HepG2 (cell line): ENCODE measurements at regions not wholly inside any gene's neighbourhood (a gene's known extent, or its start where the extent isn't known, plus 50 kb on each side); places are given as distances from the start of the nearest gene placed in this dataset.

Source experiments
- ATAC-seq: fragments of 200-7000 bp; cut with Tn5 transposase; 3 replicates; pipeline ENCODE4 v1.9.1; 2020; ENCODE audit warnings: mild to moderate bottlenecking, moderate library complexity
- BruUV-seq: library from RNA; stranded (reverse); fragments of 400-500 nt; replicated peaks from 2 replicates; lab custom pipeline; 2021; lab: Mats Ljungman, UMichigan
- CTCF ChIA-PET: fragments of 300-600 bp; formaldehyde crosslinking; extraction: SDS; loops from one replicate; lab custom pipeline; 2021; ENCODE audit warnings: low total read pairs, inconsistent platforms, low intra/inter-chr PET ratio; lab: Yijun Ruan, JAX
- POLR2A ChIA-PET: fragments of 350-600 bp; sonication (Branson Sonifier 250); formaldehyde crosslinking; loops from one replicate; lab custom pipeline; 2020; ENCODE audit warnings: antibody characterized with exemption, inconsistent platforms; lab: Yijun Ruan, JAX
- DNase-seq: peaks from one replicate; pipeline ENCODE4 v3.0.0-alpha.2; 2015; ENCODE audit warnings: low spot score
- FAIRE-seq: peaks from 3 replicates; lab custom pipeline; 2011; peaks lifted over from hg19 to GRCh38; lab: Jason Lieb, UNC
- H2AFZ ChIP-seq: one replicate; pipeline ENCODE4 v1.6.1; 2011; ENCODE audit warnings: low read length, inconsistent platforms
- H3K27ac ChIP-seq: fragments of 300-600 bp; 3 replicates; pipeline ENCODE4 v1.8.0; 2011; ENCODE audit warnings: mixed run types, mild to moderate bottlenecking, mixed read lengths, low read length, inconsistent platforms; ENCODE audit not compliant: insufficient read depth; ENCODE audit errors: extremely low read length
- H3K27me3 ChIP-seq, 2 experiments: fragments of 200-600 bp in 1 of 2; 2 replicates in 1 of 2; 3 replicates in 1 of 2; pipeline versions ENCODE4 v1.6.0 to v1.8.0; 2011; ENCODE audit warnings: low read length in 2 of 2, mild to moderate bottlenecking in 2 of 2, moderate library complexity in 2 of 2, inconsistent platforms in 1 of 2; ENCODE audit not compliant: insufficient read depth in 2 of 2, control insufficient read depth in 1 of 2
- H3K36me3 ChIP-seq, 2 experiments: fragments of 200-600 bp in 1 of 2; replicated peaks in 1 of 2; 2 replicates in 1 of 2; 3 replicates in 1 of 2; pipeline versions ENCODE4 v1.5.1 to v1.8.0; 2011; ENCODE audit warnings: low read length in 2 of 2, inconsistent platforms in 1 of 2; ENCODE audit not compliant: insufficient read depth in 2 of 2, control insufficient read depth in 1 of 2
- H3K4me1 ChIP-seq: 2 replicates; pipeline ENCODE4 v1.5.1; 2012; ENCODE audit warnings: low read length, inconsistent platforms; ENCODE audit not compliant: insufficient read depth
- H3K4me2 ChIP-seq: 2 replicates; pipeline ENCODE4 v1.6.0; 2011; ENCODE audit warnings: low read depth, low read length, inconsistent platforms
- H3K4me3 ChIP-seq, 3 experiments: fragments of 200-600 bp in 1 of 3; sonication (generic), shearing (Covaris generic) in 1 of 3; replicated peaks in 1 of 3; 2 replicates each; pipeline ENCODE4 v1.5.1; 2011 to 2016; ENCODE audit warnings: low read length in 3 of 3, inconsistent platforms in 2 of 3, low read depth in 2 of 3, mild to moderate bottlenecking in 2 of 3, control low read depth in 1 of 3, mixed read lengths in 1 of 3; ENCODE audit not compliant: insufficient read depth in 1 of 3
- H3K79me2 ChIP-seq: one replicate; pipeline ENCODE4 v1.6.1; 2011; ENCODE audit warnings: low read length, inconsistent platforms; ENCODE audit not compliant: insufficient read depth
- H3K9ac ChIP-seq: 2 replicates; pipeline ENCODE4 v1.6.0; 2011; ENCODE audit warnings: mild to moderate bottlenecking, low read depth, low read length, inconsistent platforms; ENCODE audit not compliant: insufficient read depth
- H3K9me3 ChIP-seq: 2 replicates; pipeline ENCODE4 v1.5.1; 2012; ENCODE audit warnings: mild to moderate bottlenecking, low read length
- H4K20me1 ChIP-seq: 2 replicates; pipeline ENCODE4 v1.6.0; 2011; ENCODE audit warnings: inconsistent platforms, mild to moderate bottlenecking, low read length, moderate library complexity; ENCODE audit not compliant: insufficient read depth
- CREB1 ChIP-seq, 2 experiments: fragments of 450-650 bp in 1 of 2; IDR thresholded peaks; 2 replicates each; pipeline ENCODE4 v1.6.1; 2016 to 2017; ENCODE audit warnings: control low read depth in 1 of 2, mild to moderate bottlenecking in 1 of 2, missing compliant biosample characterization in 1 of 2, missing genetic modification characterization in 1 of 2
- HMG20B ChIP-seq: conservative IDR thresholded peaks from 2 replicates; pipeline ENCODE4 v1.6.1; 2016; ENCODE audit warnings: missing genetic modification reagents, missing compliant biosample characterization
- HNF4A ChIP-seq: sonication (generic); formaldehyde crosslinking; IDR thresholded peaks from 2 replicates; pipeline ENCODE4 v1.4.0; 2020; ENCODE audit warnings: missing genetic modification reagents
- JUN ChIP-seq: sonication (generic); formaldehyde crosslinking; IDR thresholded peaks from 2 replicates; pipeline ENCODE4 v1.4.0; 2020; ENCODE audit warnings: mild to moderate bottlenecking, missing genetic modification reagents
- PHB2 ChIP-seq: fragments of 450-650 bp; IDR thresholded peaks from 2 replicates; pipeline ENCODE4 v1.6.1; 2018; ENCODE audit not compliant: partially characterized antibody
- ZFP37 ChIP-seq: sonication (generic); formaldehyde crosslinking; IDR thresholded peaks from 2 replicates; pipeline ENCODE4 v1.4.0; 2020; ENCODE audit warnings: missing genetic modification reagents, borderline replicate concordance
- ZFP41 ChIP-seq: sonication (generic); formaldehyde crosslinking; IDR thresholded peaks from 2 replicates; pipeline ENCODE4 v1.4.0; 2020; ENCODE audit warnings: mild to moderate bottlenecking, missing genetic modification reagents, borderline replicate concordance
- ZNF138 ChIP-seq: sonication (generic); formaldehyde crosslinking; IDR thresholded peaks from 2 replicates; pipeline ENCODE4 v1.5.0; 2020; ENCODE audit warnings: mild to moderate bottlenecking, low read depth, missing genetic modification reagents
- ZNF234 ChIP-seq: sonication (generic); formaldehyde crosslinking; conservative IDR thresholded peaks from 2 replicates; pipeline ENCODE4 v1.5.1; 2020; ENCODE audit warnings: mild to moderate bottlenecking, missing genetic modification reagents
- ZNF264 ChIP-seq: sonication (generic); formaldehyde crosslinking; IDR thresholded peaks from 2 replicates; pipeline ENCODE4 v1.4.0; 2020; ENCODE audit warnings: missing genetic modification reagents
- WGBS: methylation state at CpG from one replicate; pipeline ENCODE4 v1.1.6; 2017; ENCODE audit warnings: low lambda C conversion rate; 5-methylcytosine and 5-hydroxymethylcytosine counted together
- in situ Hi-C: cut with HindIII; loops from 2 replicates; pipeline ENCODE4 v1.10.0; 2017; ENCODE audit warnings: low pct_unique_long_range_greater_than_20kb; ENCODE audit not compliant: extremely low pct_ligation_motif_present
- intact Hi-C: fragments of 100-400 bp; cut with micrococcal nuclease; formaldehyde crosslinking; loops from one replicate; pipeline ENCODE4 v1.10.0; 2022; ENCODE audit not compliant: unreplicated experiment
- TF ChIP-seq, protein P1 (sequence below): sonication (generic); formaldehyde crosslinking; IDR thresholded peaks from 2 replicates; pipeline ENCODE4 v1.4.0; 2020; ENCODE audit warnings: missing genetic modification reagents, borderline replicate concordance
- TF ChIP-seq, protein P2 (sequence below): sonication (generic); formaldehyde crosslinking; IDR thresholded peaks from 2 replicates; pipeline ENCODE4 v1.4.0; 2020; ENCODE audit warnings: mild to moderate bottlenecking, missing genetic modification reagents
- TF ChIP-seq, protein P3 (sequence below): sonication (generic); formaldehyde crosslinking; conservative IDR thresholded peaks from 2 replicates; pipeline ENCODE4 v1.4.0; 2020; ENCODE audit warnings: missing genetic modification reagents
- TF ChIP-seq, protein P4 (sequence below): sonication (generic); formaldehyde crosslinking; IDR thresholded peaks from 2 replicates; pipeline ENCODE4 v1.8.1; 2023; ENCODE audit warnings: mild to moderate bottlenecking, missing genetic modification reagents
- TF ChIP-seq, protein P5 (sequence below): sonication (generic); formaldehyde crosslinking; IDR thresholded peaks from 2 replicates; pipeline ENCODE4 v1.5.0; 2020; ENCODE audit warnings: missing genetic modification reagents

DNA sequence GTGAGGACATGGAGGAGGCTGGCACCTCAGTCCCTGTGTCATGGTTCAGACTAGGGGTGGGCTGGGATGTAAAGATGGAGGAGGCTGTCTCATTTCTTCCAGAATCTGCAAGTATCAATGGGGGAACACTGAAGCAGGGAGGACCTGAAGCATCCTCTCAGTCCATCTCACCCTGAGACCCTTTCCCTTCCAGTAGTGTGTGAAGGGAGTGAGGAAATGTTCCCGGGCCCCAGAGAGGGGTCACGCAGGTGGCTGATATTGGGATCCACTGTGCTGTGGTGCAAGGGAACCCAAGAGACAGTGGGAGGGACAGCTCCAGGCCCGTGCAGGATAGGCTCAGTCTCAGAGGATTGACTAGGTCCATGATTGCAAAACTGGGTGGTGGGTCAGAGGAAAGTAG is 72.2 kb upstream of the ADPGK start:
- no peak overlapping the region for H3K9ac ChIP-seq
- TF ChIP-seq ZFP37 (CRISPR knock-in tag) (no peak), ZNF138 (CRISPR knock-in tag) (no peak), CREB1 (IDR thresholded peaks at IDR 0.05) (no peak), CREB1 (CRISPR knock-in tag; IDR thresholded peaks at IDR 0.05) (no peak), ZNF234 (no peak), PHB2 (no peak), JUN (CRISPR knock-in tag) (no peak), ZNF264 (CRISPR knock-in tag) (no peak), HNF4A (no peak), HMG20B (CRISPR knock-in tag) (no peak), ZFP41 (no peak)
- TF ChIP-seq, protein P1, sequence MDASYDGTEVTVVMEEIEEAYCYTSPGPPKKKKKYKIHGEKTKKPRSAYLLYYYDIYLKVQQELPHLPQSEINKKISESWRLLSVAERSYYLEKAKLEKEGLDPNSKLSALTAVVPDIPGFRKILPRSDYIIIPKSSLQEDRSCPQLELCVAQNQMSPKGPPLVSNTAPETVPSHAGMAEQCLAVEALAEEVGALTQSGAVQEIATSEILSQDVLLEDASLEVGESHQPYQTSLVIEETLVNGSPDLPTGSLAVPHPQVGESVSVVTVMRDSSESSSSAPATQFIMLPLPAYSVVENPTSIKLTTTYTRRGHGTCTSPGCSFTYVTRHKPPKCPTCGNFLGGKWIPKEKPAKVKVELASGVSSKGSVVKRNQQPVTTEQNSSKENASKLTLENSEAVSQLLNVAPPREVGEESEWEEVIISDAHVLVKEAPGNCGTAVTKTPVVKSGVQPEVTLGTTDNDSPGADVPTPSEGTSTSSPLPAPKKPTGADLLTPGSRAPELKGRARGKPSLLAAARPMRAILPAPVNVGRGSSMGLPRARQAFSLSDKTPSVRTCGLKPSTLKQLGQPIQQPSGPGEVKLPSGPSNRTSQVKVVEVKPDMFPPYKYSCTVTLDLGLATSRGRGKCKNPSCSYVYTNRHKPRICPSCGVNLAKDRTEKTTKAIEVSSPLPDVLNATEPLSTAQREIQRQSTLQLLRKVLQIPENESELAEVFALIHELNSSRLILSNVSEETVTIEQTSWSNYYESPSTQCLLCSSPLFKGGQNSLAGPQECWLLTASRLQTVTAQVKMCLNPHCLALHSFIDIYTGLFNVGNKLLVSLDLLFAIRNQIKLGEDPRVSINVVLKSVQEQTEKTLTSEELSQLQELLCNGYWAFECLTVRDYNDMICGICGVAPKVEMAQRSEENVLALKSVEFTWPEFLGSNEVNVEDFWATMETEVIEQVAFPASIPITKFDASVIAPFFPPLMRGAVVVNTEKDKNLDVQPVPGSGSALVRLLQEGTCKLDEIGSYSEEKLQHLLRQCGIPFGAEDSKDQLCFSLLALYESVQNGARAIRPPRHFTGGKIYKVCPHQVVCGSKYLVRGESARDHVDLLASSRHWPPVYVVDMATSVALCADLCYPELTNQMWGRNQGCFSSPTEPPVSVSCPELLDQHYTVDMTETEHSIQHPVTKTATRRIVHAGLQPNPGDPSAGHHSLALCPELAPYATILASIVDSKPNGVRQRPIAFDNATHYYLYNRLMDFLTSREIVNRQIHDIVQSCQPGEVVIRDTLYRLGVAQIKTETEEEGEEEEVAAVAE (CRISPR knock-in tag): no peak
- TF ChIP-seq, protein P2, sequence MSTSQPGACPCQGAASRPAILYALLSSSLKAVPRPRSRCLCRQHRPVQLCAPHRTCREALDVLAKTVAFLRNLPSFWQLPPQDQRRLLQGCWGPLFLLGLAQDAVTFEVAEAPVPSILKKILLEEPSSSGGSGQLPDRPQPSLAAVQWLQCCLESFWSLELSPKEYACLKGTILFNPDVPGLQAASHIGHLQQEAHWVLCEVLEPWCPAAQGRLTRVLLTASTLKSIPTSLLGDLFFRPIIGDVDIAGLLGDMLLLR (CRISPR knock-in tag): no peak
- TF ChIP-seq, protein P3, sequence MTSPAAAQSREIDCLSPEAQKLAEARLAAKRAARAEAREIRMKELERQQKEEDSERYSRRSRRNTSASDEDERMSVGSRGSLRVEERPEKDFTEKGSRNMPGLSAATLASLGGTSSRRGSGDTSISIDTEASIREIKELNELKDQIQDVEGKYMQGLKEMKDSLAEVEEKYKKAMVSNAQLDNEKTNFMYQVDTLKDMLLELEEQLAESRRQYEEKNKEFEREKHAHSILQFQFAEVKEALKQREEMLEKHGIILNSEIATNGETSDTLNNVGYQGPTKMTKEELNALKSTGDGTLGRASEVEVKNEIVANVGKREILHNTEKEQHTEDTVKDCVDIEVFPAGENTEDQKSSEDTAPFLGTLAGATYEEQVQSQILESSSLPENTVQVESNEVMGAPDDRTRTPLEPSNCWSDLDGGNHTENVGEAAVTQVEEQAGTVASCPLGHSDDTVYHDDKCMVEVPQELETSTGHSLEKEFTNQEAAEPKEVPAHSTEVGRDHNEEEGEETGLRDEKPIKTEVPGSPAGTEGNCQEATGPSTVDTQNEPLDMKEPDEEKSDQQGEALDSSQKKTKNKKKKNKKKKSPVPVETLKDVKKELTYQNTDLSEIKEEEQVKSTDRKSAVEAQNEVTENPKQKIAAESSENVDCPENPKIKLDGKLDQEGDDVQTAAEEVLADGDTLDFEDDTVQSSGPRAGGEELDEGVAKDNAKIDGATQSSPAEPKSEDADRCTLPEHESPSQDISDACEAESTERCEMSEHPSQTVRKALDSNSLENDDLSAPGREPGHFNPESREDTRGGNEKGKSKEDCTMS (CRISPR knock-in tag): no peak
- TF ChIP-seq, protein P4, sequence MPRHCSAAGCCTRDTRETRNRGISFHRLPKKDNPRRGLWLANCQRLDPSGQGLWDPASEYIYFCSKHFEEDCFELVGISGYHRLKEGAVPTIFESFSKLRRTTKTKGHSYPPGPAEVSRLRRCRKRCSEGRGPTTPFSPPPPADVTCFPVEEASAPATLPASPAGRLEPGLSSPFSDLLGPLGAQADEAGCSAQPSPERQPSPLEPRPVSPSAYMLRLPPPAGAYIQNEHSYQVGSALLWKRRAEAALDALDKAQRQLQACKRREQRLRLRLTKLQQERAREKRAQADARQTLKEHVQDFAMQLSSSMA: no peak
- TF ChIP-seq, protein P5, sequence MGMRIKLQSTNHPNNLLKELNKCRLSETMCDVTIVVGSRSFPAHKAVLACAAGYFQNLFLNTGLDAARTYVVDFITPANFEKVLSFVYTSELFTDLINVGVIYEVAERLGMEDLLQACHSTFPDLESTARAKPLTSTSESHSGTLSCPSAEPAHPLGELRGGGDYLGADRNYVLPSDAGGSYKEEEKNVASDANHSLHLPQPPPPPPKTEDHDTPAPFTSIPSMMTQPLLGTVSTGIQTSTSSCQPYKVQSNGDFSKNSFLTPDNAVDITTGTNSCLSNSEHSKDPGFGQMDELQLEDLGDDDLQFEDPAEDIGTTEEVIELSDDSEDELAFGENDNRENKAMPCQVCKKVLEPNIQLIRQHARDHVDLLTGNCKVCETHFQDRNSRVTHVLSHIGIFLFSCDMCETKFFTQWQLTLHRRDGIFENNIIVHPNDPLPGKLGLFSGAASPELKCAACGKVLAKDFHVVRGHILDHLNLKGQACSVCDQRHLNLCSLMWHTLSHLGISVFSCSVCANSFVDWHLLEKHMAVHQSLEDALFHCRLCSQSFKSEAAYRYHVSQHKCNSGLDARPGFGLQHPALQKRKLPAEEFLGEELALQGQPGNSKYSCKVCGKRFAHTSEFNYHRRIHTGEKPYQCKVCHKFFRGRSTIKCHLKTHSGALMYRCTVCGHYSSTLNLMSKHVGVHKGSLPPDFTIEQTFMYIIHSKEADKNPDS (CRISPR knock-in tag): no peak

More for the DNA sequence above, 72.2 kb upstream of the ADPGK start:
- Histone ChIP-seq H3K9me3 (no peaks in the 10 kb centered on the region), H3K4me1 (no peaks in the 10 kb centered on the region), H3K27ac (no peak overlapping the region), H3K79me2 (no peaks in the 10 kb centered on the region), H2AFZ (no peak overlapping the region), H3K4me2 (no peak overlapping the region), H3K36me3 (no peaks in the 10 kb centered on the region), H3K27me3 (peaks cover 5 to 9% of the 10 kb centered on the region in 2 experiments; a peak in 2 of 5 replicates), H3K4me3 (no peak overlapping the region), H4K20me1 (no peaks in the 10 kb centered on the region)
- no peak for DNase-seq
- intact Hi-C loops: loop anchor here (10.0 kb wide), 1 partner anchor 59 kb away; no protein-coding TSS in a partner anchor
- no peak for FAIRE-seq
- in situ Hi-C loops: no loop called here
- no TSS peak for BruUV-seq
- CTCF ChIA-PET: no interaction called here
- POLR2A ChIA-PET: no interaction called here
- 0% methylated on average over 3 of the region's 3 CpGs for WGBS
- ATAC-seq: no peak
